Heart left ventricle (tissue), 13 donors: ENCODE measurements at regions not wholly inside any gene's neighbourhood (a gene's known extent, or its start where the extent isn't known, plus 50 kb on each side); places are given as distances from the start of the nearest gene placed in this dataset.

Experiments
- CTCF ChIP-seq, 12 donors: fragments of 200-600 bp; sonication (generic) in 4 of 12; IDR thresholded peaks; one replicate each; pipeline versions ENCODE4 v1.5.0 to v1.8.0; 2018 to 2022; ENCODE audit warnings: antibody characterized with exemption in 12 of 12, mild to moderate bottlenecking in 5 of 12
- POLR2A ChIP-seq, 2 donors: fragments of 450-650 bp; IDR thresholded peaks; one replicate each; pipeline ENCODE4 v1.6.1; 2017; ENCODE audit warnings: antibody characterized with exemption in 2 of 2, mild to moderate bottlenecking in 2 of 2, moderate library complexity in 2 of 2
- donor health status: ischemic (EF 13 %, LVEDD 7.1; RV severe dilation, severe dysfunction).
- donor health status: DM: no; HTN: yes; CAD: no.
- donor health status: DM: no; HTN: no; CAD: no.
- donor health status: ischemic (EF 25% LVEDD 6.9; RV normal size, moderate dysfunction).
- donor health status: ischemic (EF 25% LVEDD 5.7; RV mildly dilated, moderate dysfunction).
- donor health status: ischemic (EF 35%, LVEDD 5.7; RV mildly dilated, moderate dysfunction).
- donor health status: nonischemic (EF 11% LVEDD 7.7; RV severe dilation, severe dysfunction).
- donor health status: DM: yes; HTN: yes; CAD: no.
- donor health status: PGD.
- donor health status: ischemic (EF 29% LVEDD 5.4; RV normal size, mild dysfunction).
- donor health status: nonischemic (EF 23%, LVEDD 6.1; RV moderate dilation, normal function).

GRCh38 chr4:98749206-98749605 is 90.8 kb upstream of the TSPAN5 start:
- TF ChIP-seq CTCF (IDR thresholded peaks at IDR 0.05): no peak
- no peak for TF ChIP-seq POLR2A (IDR thresholded peaks at IDR 0.05)
